ENCODE measurements at regions not wholly inside any gene's neighbourhood (a gene's known extent, or its start where the extent isn't known, plus 50 kb on each side); places are given as distances from the start of the nearest gene placed in this dataset.

DNA sequence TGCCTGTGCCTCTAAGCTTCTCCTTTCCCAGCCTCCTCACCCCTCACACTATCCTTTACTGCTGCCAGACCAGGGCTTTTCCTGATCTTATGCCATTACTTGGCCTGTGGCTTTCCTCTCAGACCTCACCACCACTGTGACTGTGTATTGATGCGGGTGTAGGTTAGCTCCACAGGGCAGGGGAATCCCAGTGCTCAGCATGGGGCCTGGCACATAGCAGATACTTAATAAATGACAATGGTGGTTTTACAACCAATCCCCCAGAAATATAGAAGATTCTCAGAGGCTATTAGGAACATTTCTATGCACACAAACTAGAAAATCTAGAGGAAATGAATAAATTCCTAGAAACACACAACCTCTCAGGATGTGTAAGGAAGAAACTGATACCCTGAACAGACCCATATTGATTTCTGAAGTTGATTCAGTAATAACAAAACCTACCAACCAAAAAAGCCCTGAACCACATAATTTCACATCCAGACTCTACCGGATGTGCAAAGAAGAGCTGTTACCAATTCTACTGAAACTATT is 129.6 kb upstream of the QRFPR start:
- Histone ChIP-seq H3K4me1 (ENCODE audit: control insufficient read depth in 1 of 2, insufficient read depth in 2 of 2, low read length in 2 of 2) (no peaks in the 10 kb centered on the region), H3K14ac (ENCODE audit: low read length) (no peak overlapping the region), H3K9ac (ENCODE audit: low read length) (no peak overlapping the region), H3K27me3 (ENCODE audit: insufficient read depth, low read length) (no peaks in the 10 kb centered on the region), H2BK12ac (ENCODE audit: low read length) (no peak overlapping the region), H2BK5ac (ENCODE audit: low read depth, low read length, poor library complexity) (no peak overlapping the region), H2AFZ (ENCODE audit: insufficient read depth, low read length, poor library complexity) (no peak overlapping the region), H3K18ac (ENCODE audit: low read length) (no peak overlapping the region), H3K36me3 (ENCODE audit: control insufficient read depth in 1 of 2, insufficient read depth in 2 of 2, low read length in 2 of 2) (no peaks in the 10 kb centered on the region), H4K8ac (ENCODE audit: low read depth, low read length) (no peak overlapping the region), H3K23ac (ENCODE audit: low read length) (no peak overlapping the region), H3K27ac (ENCODE audit: low read depth, low read length) (no peak overlapping the region), H4K91ac (ENCODE audit: low read depth, low read length) (no peak overlapping the region), H3K9me3 (ENCODE audit: insufficient read depth, low read depth, low read length) (no peaks in the 10 kb centered on the region), H3K4me3 (ENCODE audit: low read depth, low read length) (no peak overlapping the region), H3K79me2 (ENCODE audit: control insufficient read depth, insufficient read depth, low read length, poor library complexity) (no peaks in the 10 kb centered on the region), H2BK120ac (ENCODE audit: insufficient read depth, low read length, poor library complexity) (no peak overlapping the region), H3K4me2 (ENCODE audit: low read length) (no peak overlapping the region), H2AK5ac (ENCODE audit: low read length) (no peak overlapping the region), H3K4ac (ENCODE audit: low read depth, low read length) (no peak overlapping the region), H4K12ac (ENCODE audit: low read depth, low read length) (no peak overlapping the region), H3K79me1 (ENCODE audit: low read length) (no peaks in the 10 kb centered on the region)
- WGBS (ENCODE audit: extremely low coverage, insufficient coverage, insufficient read length): no CpG with 5 or more reads among the region's 2 CpGs
- DNase-seq: no peak

DNA sequence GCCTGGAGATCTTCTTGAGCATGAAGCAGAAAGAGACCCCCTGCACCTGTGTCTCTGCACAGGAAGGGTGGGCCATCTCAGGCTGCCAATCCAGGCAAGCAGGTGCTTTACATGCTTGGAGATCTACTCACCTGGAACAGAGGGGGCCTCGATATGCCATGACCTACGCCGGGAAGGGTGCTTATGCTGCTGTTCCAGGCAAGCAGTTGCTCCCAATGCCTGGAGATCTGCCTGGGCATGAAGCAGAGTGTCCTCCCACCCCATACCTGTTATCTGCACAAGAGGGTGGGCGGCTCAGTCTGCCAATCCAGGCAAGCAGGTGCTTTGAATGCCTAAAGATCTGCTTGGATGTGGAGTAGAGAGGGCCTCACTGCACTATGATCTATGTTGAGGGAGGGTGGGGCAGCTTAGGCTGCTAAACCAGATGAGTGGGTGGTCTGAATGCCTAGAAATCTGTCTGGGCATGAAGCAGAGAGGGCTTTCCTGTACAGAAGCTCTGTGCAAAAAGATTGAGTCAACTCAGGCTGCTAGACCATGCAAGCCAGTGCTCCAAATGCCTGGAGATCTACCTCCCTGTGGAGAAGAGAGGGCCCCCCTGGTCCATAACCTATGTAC is 104.5 kb upstream of the QRFPR start:
- WGBS (ENCODE audit: extremely low coverage, insufficient coverage, insufficient read length): no CpG with 5 or more reads among the region's 4 CpGs
- Histone ChIP-seq H4K91ac (ENCODE audit: low read depth, low read length) (no peak overlapping the region), H3K18ac (ENCODE audit: low read length) (no peak overlapping the region), H3K9ac (ENCODE audit: low read length) (no peak overlapping the region), H3K79me1 (ENCODE audit: low read length) (no peaks in the 10 kb centered on the region), H2BK12ac (ENCODE audit: low read length) (no peak overlapping the region), H3K27ac (ENCODE audit: low read depth, low read length) (no peak overlapping the region), H3K27me3 (ENCODE audit: insufficient read depth, low read length) (no peaks in the 10 kb centered on the region), H3K79me2 (ENCODE audit: control insufficient read depth, insufficient read depth, low read length, poor library complexity) (no peaks in the 10 kb centered on the region), H3K4me3 (ENCODE audit: low read depth, low read length) (no peak overlapping the region), H3K14ac (ENCODE audit: low read length) (no peak overlapping the region), H2AFZ (ENCODE audit: insufficient read depth, low read length, poor library complexity) (no peak overlapping the region), H2BK5ac (ENCODE audit: low read depth, low read length, poor library complexity) (no peak overlapping the region), H2AK5ac (ENCODE audit: low read length) (no peak overlapping the region), H3K4ac (ENCODE audit: low read depth, low read length) (no peak overlapping the region), H2BK120ac (ENCODE audit: insufficient read depth, low read length, poor library complexity) (no peak overlapping the region), H3K9me3 (ENCODE audit: insufficient read depth, low read depth, low read length) (peaks cover 3% of the 10 kb centered on the region), H4K8ac (ENCODE audit: low read depth, low read length) (no peak overlapping the region), H3K4me1 (ENCODE audit: control insufficient read depth in 1 of 2, insufficient read depth in 2 of 2, low read length in 2 of 2) (no peaks in the 10 kb centered on the region), H3K4me2 (ENCODE audit: low read length) (no peak overlapping the region), H3K23ac (ENCODE audit: low read length) (no peak overlapping the region), H4K12ac (ENCODE audit: low read depth, low read length) (no peak overlapping the region), H3K36me3 (ENCODE audit: control insufficient read depth in 1 of 2, insufficient read depth in 2 of 2, low read length in 2 of 2) (no peaks in the 10 kb centered on the region)
- no peak for DNase-seq

GRCh38 chr4:121484633-121485032 is 103.8 kb upstream of the QRFPR start:
- H2BK12ac ChIP-seq (ENCODE audit: low read length): no peak overlapping the region
- no peak overlapping the region for H3K18ac ChIP-seq (ENCODE audit: low read length)
- H3K4me3 ChIP-seq (ENCODE audit: low read depth, low read length): no peak overlapping the region
- no peak overlapping the region for H2BK120ac ChIP-seq (ENCODE audit: insufficient read depth, low read length, poor library complexity)
- no peaks in the 10 kb centered on the region for H3K79me1 ChIP-seq (ENCODE audit: low read length)
- H4K12ac ChIP-seq (ENCODE audit: low read depth, low read length): no peak overlapping the region
- no peak overlapping the region for H2AK5ac ChIP-seq (ENCODE audit: low read length)
- H3K14ac ChIP-seq (ENCODE audit: low read length): no peak overlapping the region
- no peaks in the 10 kb centered on the region for H3K4me1 ChIP-seq (ENCODE audit: control insufficient read depth in 1 of 2, insufficient read depth in 2 of 2, low read length in 2 of 2)
- H2AFZ ChIP-seq (ENCODE audit: insufficient read depth, low read length, poor library complexity): no peak overlapping the region
- H3K4ac ChIP-seq (ENCODE audit: low read depth, low read length): no peak overlapping the region
- no peak overlapping the region for H3K4me2 ChIP-seq (ENCODE audit: low read length)
- WGBS (ENCODE audit: extremely low coverage, insufficient coverage, insufficient read length): no CpG with 5 or more reads among the region's 1 CpG
- no peak overlapping the region for H3K27ac ChIP-seq (ENCODE audit: low read depth, low read length)
- DNase-seq: peak; percentile 20 to 67
- no peak overlapping the region for H3K9ac ChIP-seq (ENCODE audit: low read length)
- H3K9me3 ChIP-seq (ENCODE audit: insufficient read depth, low read depth, low read length): peaks cover 3% of the 10 kb centered on the region
- no peak overlapping the region for H4K91ac ChIP-seq (ENCODE audit: low read depth, low read length)
- no peak overlapping the region for H4K8ac ChIP-seq (ENCODE audit: low read depth, low read length)
- no peaks in the 10 kb centered on the region for H3K79me2 ChIP-seq (ENCODE audit: control insufficient read depth, insufficient read depth, low read length, poor library complexity)
- no peak overlapping the region for H2BK5ac ChIP-seq (ENCODE audit: low read depth, low read length, poor library complexity)
- no peak overlapping the region for H3K23ac ChIP-seq (ENCODE audit: low read length)
- no peaks in the 10 kb centered on the region for H3K27me3 ChIP-seq (ENCODE audit: insufficient read depth, low read length)
- H3K36me3 ChIP-seq (ENCODE audit: control insufficient read depth in 1 of 2, insufficient read depth in 2 of 2, low read length in 2 of 2): no peaks in the 10 kb centered on the region

GRCh38 chr4:121479808-121480207 is 99.0 kb upstream of the QRFPR start:
- no peak overlapping the region for H2AK5ac ChIP-seq (ENCODE audit: low read length)
- no peaks in the 10 kb centered on the region for H3K9me3 ChIP-seq (ENCODE audit: insufficient read depth, low read depth, low read length)
- no peak overlapping the region for H3K4me3 ChIP-seq (ENCODE audit: low read depth, low read length)
- no peak overlapping the region for H2BK120ac ChIP-seq (ENCODE audit: insufficient read depth, low read length, poor library complexity)
- H3K18ac ChIP-seq (ENCODE audit: low read length): no peak overlapping the region
- H3K79me2 ChIP-seq (ENCODE audit: control insufficient read depth, insufficient read depth, low read length, poor library complexity): no peaks in the 10 kb centered on the region
- peak; percentile 30 to 55 for DNase-seq
- H3K79me1 ChIP-seq (ENCODE audit: low read length): no peaks in the 10 kb centered on the region
- peak overlapping the region; percentile 26 for H3K23ac ChIP-seq (ENCODE audit: low read length)
- H3K36me3 ChIP-seq (ENCODE audit: control insufficient read depth in 1 of 2, insufficient read depth in 2 of 2, low read length in 2 of 2): no peaks in the 10 kb centered on the region
- no peaks in the 10 kb centered on the region for H3K4me1 ChIP-seq (ENCODE audit: control insufficient read depth in 1 of 2, insufficient read depth in 2 of 2, low read length in 2 of 2)
- no peak overlapping the region for H3K14ac ChIP-seq (ENCODE audit: low read length)
- H2AFZ ChIP-seq (ENCODE audit: insufficient read depth, low read length, poor library complexity): no peak overlapping the region
- H3K4ac ChIP-seq (ENCODE audit: low read depth, low read length): no peak overlapping the region
- H3K9ac ChIP-seq (ENCODE audit: low read length): no peak overlapping the region
- H3K27me3 ChIP-seq (ENCODE audit: insufficient read depth, low read length): no peaks in the 10 kb centered on the region
- WGBS (ENCODE audit: extremely low coverage, insufficient coverage, insufficient read length): no CpG with 5 or more reads among the region's 1 CpG
- no peak overlapping the region for H4K8ac ChIP-seq (ENCODE audit: low read depth, low read length)
- H3K27ac ChIP-seq (ENCODE audit: low read depth, low read length): no peak overlapping the region
- no peak overlapping the region for H2BK12ac ChIP-seq (ENCODE audit: low read length)
- H2BK5ac ChIP-seq (ENCODE audit: low read depth, low read length, poor library complexity): no peak overlapping the region
- H3K4me2 ChIP-seq (ENCODE audit: low read length): no peak overlapping the region
- H4K91ac ChIP-seq (ENCODE audit: low read depth, low read length): no peak overlapping the region
- no peak overlapping the region for H4K12ac ChIP-seq (ENCODE audit: low read depth, low read length)
